Loucy (cell line): ENCODE measurements at regions not wholly inside any gene's neighbourhood (a gene's known extent, or its start where the extent isn't known, plus 50 kb on each side); places are given as distances from the start of the nearest gene placed in this dataset.

ENCODE experiments used
- H2AFZ ChIP-seq: fragments of 200-600 bp; sonication (generic); 2 replicates; pipeline ENCODE4 v1.6.0; 2016; ENCODE audit warnings: antibody characterized with exemption, mild to moderate bottlenecking, low read length, moderate library complexity
- H3F3A ChIP-seq: fragments of 200-600 bp; 2 replicates; pipeline ENCODE4 v1.6.0; 2016; ENCODE audit warnings: antibody characterized with exemption, low read depth, mild to moderate bottlenecking
- H3K27me3 ChIP-seq: fragments of 200-600 bp; sonication (generic); 2 replicates; pipeline ENCODE4 v1.6.1; 2014; ENCODE audit warnings: low read length, mild to moderate bottlenecking; ENCODE audit not compliant: insufficient read depth, poor library complexity, severe bottlenecking
- H3K36me3 ChIP-seq: fragments of 200-600 bp; sonication (generic); 2 replicates; pipeline ENCODE4 v1.6.1; 2016; ENCODE audit warnings: low read length; ENCODE audit not compliant: insufficient read depth
- H3K4me1 ChIP-seq: fragments of 200-600 bp; sonication (generic); 2 replicates; pipeline ENCODE4 v1.5.1; 2014; ENCODE audit warnings: low read length, mild to moderate bottlenecking; ENCODE audit not compliant: insufficient read depth, poor library complexity, severe bottlenecking
- H3K4me2 ChIP-seq: fragments of 200-600 bp; sonication (generic); 2 replicates; pipeline ENCODE4 v1.6.0; 2014; ENCODE audit warnings: antibody characterized with exemption, low read length, low read depth, mild to moderate bottlenecking; ENCODE audit not compliant: poor library complexity, severe bottlenecking
- H3K4me3 ChIP-seq: fragments of 200-600 bp; sonication (generic); 2 replicates; pipeline ENCODE4 v1.5.1; 2014; ENCODE audit warnings: low read length, mild to moderate bottlenecking, mixed read lengths; ENCODE audit not compliant: poor library complexity, severe bottlenecking
- H3K79me2 ChIP-seq: fragments of 200-600 bp; sonication (generic); 2 replicates; pipeline ENCODE4 v1.6.1; 2014; ENCODE audit warnings: low read length; ENCODE audit not compliant: insufficient read depth
- H3K9ac ChIP-seq: fragments of 200-600 bp; sonication (generic); 2 replicates; pipeline ENCODE4 v1.6.0; 2014; ENCODE audit warnings: mild to moderate bottlenecking, low read depth, low read length, moderate library complexity; ENCODE audit not compliant: poor library complexity, severe bottlenecking
- H3K9me2 ChIP-seq: fragments of 200-600 bp; sonication (generic); replicated peaks from 2 replicates; pipeline ENCODE4 v1.6.1; 2016; ENCODE audit warnings: low read depth, low read length, mixed read lengths
- H3K9me3 ChIP-seq: fragments of 200-600 bp; sonication (generic); 2 replicates; pipeline ENCODE4 v1.6.1; 2014; ENCODE audit warnings: mild to moderate bottlenecking, antibody characterized with exemption, low read length, low read depth; ENCODE audit not compliant: insufficient read depth
- H4K20me1 ChIP-seq: fragments of 200-600 bp; sonication (generic); 2 replicates; pipeline ENCODE4 v1.6.0; 2014; ENCODE audit warnings: antibody characterized with exemption, low read length, mild to moderate bottlenecking; ENCODE audit not compliant: insufficient read depth, poor library complexity, severe bottlenecking
- CTCF ChIP-seq: fragments of 200-600 bp; sonication (generic); conservative IDR thresholded peaks from 2 replicates; pipeline ENCODE4 v1.5.1; 2014; ENCODE audit warnings: mild to moderate bottlenecking, antibody characterized with exemption, low read length
- EZH2phosphoT487 ChIP-seq: fragments of 200-600 bp; IDR thresholded peaks from 2 replicates; pipeline ENCODE4 v1.6.1; 2018; ENCODE audit warnings: antibody characterized with exemption, mild to moderate bottlenecking, moderate library complexity, borderline replicate concordance

- Histone ChIP-seq H3K79me2 (no peaks in the 10 kb centered on the region), H3K4me2 (no peak overlapping the region), H4K20me1 (no peaks in the 10 kb centered on the region), H3K9me3 (no peaks in the 10 kb centered on the region), H3K4me3 (no peak overlapping the region), H3F3A (no peaks in the 10 kb centered on the region), H3K9me2 (no peaks in the 10 kb centered on the region), H3K36me3 (no peaks in the 10 kb centered on the region), H3K4me1 (no peaks in the 10 kb centered on the region), H3K27me3 (no peaks in the 10 kb centered on the region), H2AFZ (no peak overlapping the region), H3K9ac (no peak overlapping the region)
- TF ChIP-seq CTCF (no peak), EZH2phosphoT487 (no peak)
Observed at GRCh38 chr11:38206663-38207062, 1608.6 kb upstream of the RAG2 start.

DNA sequence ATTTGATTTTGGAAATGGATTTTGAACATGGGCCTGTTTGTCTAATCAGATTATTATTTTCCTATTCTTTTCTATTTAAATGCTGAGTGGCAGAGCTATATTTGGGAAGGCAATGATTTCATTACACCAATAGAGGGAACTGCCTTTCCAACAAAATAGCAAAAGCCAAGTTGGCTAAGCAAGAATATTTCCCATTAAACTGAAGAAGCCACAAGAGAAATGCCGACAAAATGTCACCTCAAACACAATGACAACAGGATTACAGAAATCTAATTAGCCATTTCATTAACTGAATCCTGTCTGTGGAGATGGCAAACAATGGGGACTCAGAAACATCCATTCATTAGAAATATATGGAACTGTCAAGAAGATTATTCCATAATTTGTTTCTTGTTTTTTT, 1593.1 kb upstream of the RAG2 start:
- H3K9me3 ChIP-seq, result no peaks in the 10 kb centered on the region
- H3F3A ChIP-seq, result no peaks in the 10 kb centered on the region
- H3K36me3 ChIP-seq, result no peaks in the 10 kb centered on the region
- H3K9me2 ChIP-seq, result no peaks in the 10 kb centered on the region
- no peak overlapping the region for H3K4me2 ChIP-seq
- TF ChIP-seq EZH2phosphoT487 (no peak), CTCF (no peak)
- no peaks in the 10 kb centered on the region for H3K4me1 ChIP-seq
- no peaks in the 10 kb centered on the region for H3K27me3 ChIP-seq
- no peaks in the 10 kb centered on the region for H3K79me2 ChIP-seq
- no peak overlapping the region for H3K4me3 ChIP-seq
- H2AFZ ChIP-seq, result no peak overlapping the region
- no peak overlapping the region for H3K9ac ChIP-seq
- H4K20me1 ChIP-seq, result no peaks in the 10 kb centered on the region

- TF ChIP-seq EZH2phosphoT487 (no peak), CTCF (no peak)
- H3K79me2 ChIP-seq, result no peaks in the 10 kb centered on the region
- H3K9me3 ChIP-seq, result no peaks in the 10 kb centered on the region
- no peaks in the 10 kb centered on the region for H3K4me1 ChIP-seq
- no peak overlapping the region for H3K4me2 ChIP-seq
- H3K36me3 ChIP-seq, result no peaks in the 10 kb centered on the region
- no peaks in the 10 kb centered on the region for H3F3A ChIP-seq
- H3K27me3 ChIP-seq, result no peaks in the 10 kb centered on the region
- H3K4me3 ChIP-seq, result no peak overlapping the region
- H2AFZ ChIP-seq, result no peak overlapping the region
- H3K9ac ChIP-seq, result no peak overlapping the region
- no peaks in the 10 kb centered on the region for H3K9me2 ChIP-seq
- no peaks in the 10 kb centered on the region for H4K20me1 ChIP-seq
Observed at GRCh38 chr11:38182126-38182866, 1584.3 kb upstream of the RAG2 start.
